Upper lobe of left lung (tissue), 4 donors: ENCODE measurements at regions not wholly inside any gene's neighbourhood (a gene's known extent, or its start where the extent isn't known, plus 50 kb on each side); places are given as distances from the start of the nearest gene placed in this dataset.

Experiments used
- EP300 ChIP-seq, 4 donors: sonication (generic); formaldehyde crosslinking; IDR thresholded peaks; one replicate each; pipeline ENCODE4 v1.5.1; 2017; ENCODE audit warnings: antibody characterized with exemption in 4 of 4, control low read depth in 2 of 4
- POLR2A ChIP-seq, 4 donors: fragments of 450-650 bp; IDR thresholded peaks; one replicate each; pipeline ENCODE4 v1.5.1; 2016 to 2017; ENCODE audit warnings: antibody characterized with exemption in 4 of 4, mild to moderate bottlenecking in 2 of 4
- TF ChIP-seq, protein P1 (sequence below), 6 experiments: fragments of 450-650 bp in 4 of 6; fragments of 200-600 bp in 2 of 6; sonication (generic) in 2 of 6; IDR thresholded peaks; one replicate each; pipeline ENCODE4 v1.5.1; 2016 to 2019; ENCODE audit warnings: antibody characterized with exemption in 6 of 6

DNA sequence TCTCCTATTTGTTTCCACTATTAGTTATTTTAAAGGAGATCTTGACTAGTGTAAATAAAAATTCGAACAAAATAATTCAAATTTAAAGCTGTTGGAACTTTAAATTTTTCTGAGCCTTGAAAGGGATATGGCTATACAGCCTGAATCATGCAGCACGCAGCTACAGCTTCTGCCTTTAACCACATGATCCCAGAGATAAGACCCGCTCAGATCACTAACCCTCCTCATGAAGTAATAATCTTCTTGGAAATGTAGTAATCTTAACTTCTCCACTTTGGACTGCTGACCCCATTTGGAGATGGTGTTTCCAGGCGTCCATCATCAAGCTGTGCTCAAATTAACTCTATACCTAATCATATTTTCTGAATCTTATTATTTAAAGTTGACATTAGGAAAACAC, 336.6 kb downstream of the DSC3 start:
- TF ChIP-seq POLR2A (IDR thresholded peaks at IDR 0.05) (no peak), EP300 (IDR thresholded peaks at IDR 0.05) (no peak)
- TF ChIP-seq, protein P1, sequence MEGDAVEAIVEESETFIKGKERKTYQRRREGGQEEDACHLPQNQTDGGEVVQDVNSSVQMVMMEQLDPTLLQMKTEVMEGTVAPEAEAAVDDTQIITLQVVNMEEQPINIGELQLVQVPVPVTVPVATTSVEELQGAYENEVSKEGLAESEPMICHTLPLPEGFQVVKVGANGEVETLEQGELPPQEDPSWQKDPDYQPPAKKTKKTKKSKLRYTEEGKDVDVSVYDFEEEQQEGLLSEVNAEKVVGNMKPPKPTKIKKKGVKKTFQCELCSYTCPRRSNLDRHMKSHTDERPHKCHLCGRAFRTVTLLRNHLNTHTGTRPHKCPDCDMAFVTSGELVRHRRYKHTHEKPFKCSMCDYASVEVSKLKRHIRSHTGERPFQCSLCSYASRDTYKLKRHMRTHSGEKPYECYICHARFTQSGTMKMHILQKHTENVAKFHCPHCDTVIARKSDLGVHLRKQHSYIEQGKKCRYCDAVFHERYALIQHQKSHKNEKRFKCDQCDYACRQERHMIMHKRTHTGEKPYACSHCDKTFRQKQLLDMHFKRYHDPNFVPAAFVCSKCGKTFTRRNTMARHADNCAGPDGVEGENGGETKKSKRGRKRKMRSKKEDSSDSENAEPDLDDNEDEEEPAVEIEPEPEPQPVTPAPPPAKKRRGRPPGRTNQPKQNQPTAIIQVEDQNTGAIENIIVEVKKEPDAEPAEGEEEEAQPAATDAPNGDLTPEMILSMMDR (IDR thresholded peaks at IDR 0.05): no peak
